H1 (cell line): ENCODE measurements at regions not wholly inside any gene's neighbourhood (a gene's known extent, or its start where the extent isn't known, plus 50 kb on each side); places are given as distances from the start of the nearest gene placed in this dataset.

Experiments used
- CHD2 ChIP-seq: IDR thresholded peaks from 2 replicates; pipeline ENCODE4 v1.6.1; 2012; ENCODE audit warnings: low read length, improper control_type of control experiment
- SIN3A ChIP-seq, 2 experiments: IDR thresholded peaks in 1 of 2; conservative IDR thresholded peaks in 1 of 2; 2 replicates each; pipeline ENCODE4 v1.6.1; 2011 to 2012; ENCODE audit warnings: low read length in 2 of 2, improper control_type of control experiment in 1 of 2, low read depth in 1 of 2, mild to moderate bottlenecking in 1 of 2
- SP4 ChIP-seq: IDR thresholded peaks from 2 replicates; pipeline ENCODE4 v1.6.1; 2012; ENCODE audit warnings: low read length, inconsistent platforms

DNA sequence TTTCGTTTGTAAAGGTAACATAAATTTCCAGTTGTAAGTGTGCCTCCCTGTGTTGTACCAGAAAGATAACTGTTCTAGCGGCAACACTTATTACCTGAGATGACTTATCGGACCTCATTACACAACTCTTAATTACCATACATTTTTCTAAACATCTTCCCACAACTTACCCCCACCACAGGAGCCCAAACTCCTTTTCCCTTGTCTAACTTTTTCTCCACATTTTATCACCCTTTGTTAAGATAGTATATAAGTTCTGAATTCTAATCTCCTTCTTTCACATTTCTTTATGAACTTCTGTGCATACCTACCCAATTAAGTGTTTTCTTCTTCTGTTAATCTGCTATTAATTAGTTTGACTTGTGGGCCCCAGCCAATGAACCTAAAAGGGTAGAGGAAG lies 143.7 kb upstream of the CAMK1G start (continued):
- TF ChIP-seq SIN3A (conservative IDR thresholded peaks at IDR 0.05 in 1 of 2, IDR thresholded peaks at IDR 0.05 in 1 of 2; ENCODE audit: low read depth in 1 of 2, low read length in 2 of 2) (no peak), CHD2 (no peak), SP4 (no peak)
